ENCODE measurements at regions not wholly inside any gene's neighbourhood (a gene's known extent, or its start where the extent isn't known, plus 50 kb on each side); places are given as distances from the start of the nearest gene placed in this dataset.
A peak's percentile ranks its signal among the peaks of the same experiment; 100 is the strongest.

DNA sequence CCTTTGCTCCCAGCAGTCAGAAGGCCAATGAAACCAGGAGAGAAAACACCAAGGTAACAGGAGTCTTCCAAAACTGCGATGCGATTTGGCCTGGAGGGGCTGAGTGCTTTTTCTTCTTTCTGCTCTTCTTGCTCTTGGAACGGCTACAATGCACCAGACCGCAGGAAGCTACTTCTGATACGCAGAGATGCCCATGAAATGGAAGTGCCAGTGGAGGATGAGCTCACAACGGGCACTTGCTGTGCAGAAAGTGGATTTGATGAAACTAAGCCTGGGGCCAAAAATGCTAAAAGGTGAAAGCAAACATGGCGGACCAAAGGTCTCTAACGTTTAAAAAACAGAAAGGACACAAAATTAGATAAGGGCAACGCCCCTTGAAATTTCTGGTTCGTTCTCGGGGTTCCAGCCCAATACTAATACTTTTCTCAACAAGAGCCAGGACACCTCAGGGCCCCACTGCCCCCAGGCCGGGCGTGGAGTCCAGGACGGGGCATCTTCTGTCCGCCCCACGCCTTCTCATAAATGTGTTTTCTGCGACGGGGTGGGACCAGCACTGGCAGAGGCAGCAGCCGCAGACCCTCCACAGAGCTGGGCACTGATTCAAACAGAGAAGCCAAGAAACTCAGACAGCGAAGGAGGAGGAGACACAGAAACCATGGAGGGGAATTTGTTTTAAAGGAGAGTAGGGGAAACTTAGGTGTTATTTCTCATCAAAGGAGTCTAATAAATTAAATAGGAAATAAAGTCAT lies 101.3 kb downstream of the CRYAA start:
- no TSS peak for BruUV-seq (replicated peaks)
- no peaks in the 10 kb centered on the region for H3K9me3 Mint-ChIP-seq (ENCODE audit: low read depth, unreplicated experiment)
- H3K4me3 Mint-ChIP-seq (ENCODE audit: low read depth, unreplicated experiment): no peak overlapping the region
- no peak overlapping the region for H3K27ac Mint-ChIP-seq (ENCODE audit: unreplicated experiment)
- no peak for DNase-seq
- CTCF ChIA-PET: no interaction called here
- intact Hi-C loops (cut with micrococcal nuclease; ENCODE audit: unreplicated experiment): no loop called here
- no peak for TF ChIP-seq CTCF (IDR thresholded peaks at IDR 0.05; ENCODE audit: unreplicated experiment)
- no peaks in the 10 kb centered on the region for H3K27me3 Mint-ChIP-seq (ENCODE audit: unreplicated experiment)
- no peaks in the 10 kb centered on the region for H3K4me1 Mint-ChIP-seq (ENCODE audit: low read depth, unreplicated experiment)
- H3K36me3 Mint-ChIP-seq (ENCODE audit: insufficient read depth, unreplicated experiment): no peaks in the 10 kb centered on the region

GRCh38 chr21:43269440-43269839 lies 100.6 kb downstream of the CRYAA start:
- CTCF ChIA-PET: no interaction called here
- Mint-ChIP-seq H3K27me3 (ENCODE audit: unreplicated experiment) (no peaks in the 10 kb centered on the region), H3K4me1 (ENCODE audit: low read depth, unreplicated experiment) (no peaks in the 10 kb centered on the region), H3K9me3 (ENCODE audit: low read depth, unreplicated experiment) (no peaks in the 10 kb centered on the region), H3K4me3 (ENCODE audit: low read depth, unreplicated experiment) (no peak overlapping the region), H3K27ac (ENCODE audit: unreplicated experiment) (no peak overlapping the region), H3K36me3 (ENCODE audit: insufficient read depth, unreplicated experiment) (no peaks in the 10 kb centered on the region)
- BruUV-seq (replicated peaks): no TSS peak
- peak; percentile 18 for DNase-seq
- intact Hi-C loops (cut with micrococcal nuclease; ENCODE audit: unreplicated experiment): no loop called here
- TF ChIP-seq CTCF (IDR thresholded peaks at IDR 0.05; ENCODE audit: unreplicated experiment): no peak

GRCh38 chr21:43268804-43269186 lies 100.0 kb downstream of the CRYAA start:
- no peaks in the 10 kb centered on the region for H3K9me3 Mint-ChIP-seq (ENCODE audit: low read depth, unreplicated experiment)
- no TSS peak for BruUV-seq (replicated peaks)
- H3K36me3 Mint-ChIP-seq (ENCODE audit: insufficient read depth, unreplicated experiment): no peaks in the 10 kb centered on the region
- intact Hi-C loops (cut with micrococcal nuclease; ENCODE audit: unreplicated experiment): no loop called here
- H3K27me3 Mint-ChIP-seq (ENCODE audit: unreplicated experiment): no peaks in the 10 kb centered on the region
- CTCF ChIA-PET: no interaction called here
- no peak overlapping the region for H3K27ac Mint-ChIP-seq (ENCODE audit: unreplicated experiment)
- H3K4me1 Mint-ChIP-seq (ENCODE audit: low read depth, unreplicated experiment): no peaks in the 10 kb centered on the region
- no peak overlapping the region for H3K4me3 Mint-ChIP-seq (ENCODE audit: low read depth, unreplicated experiment)
- TF ChIP-seq CTCF (IDR thresholded peaks at IDR 0.05; ENCODE audit: unreplicated experiment): no peak
- no peak for DNase-seq

DNA sequence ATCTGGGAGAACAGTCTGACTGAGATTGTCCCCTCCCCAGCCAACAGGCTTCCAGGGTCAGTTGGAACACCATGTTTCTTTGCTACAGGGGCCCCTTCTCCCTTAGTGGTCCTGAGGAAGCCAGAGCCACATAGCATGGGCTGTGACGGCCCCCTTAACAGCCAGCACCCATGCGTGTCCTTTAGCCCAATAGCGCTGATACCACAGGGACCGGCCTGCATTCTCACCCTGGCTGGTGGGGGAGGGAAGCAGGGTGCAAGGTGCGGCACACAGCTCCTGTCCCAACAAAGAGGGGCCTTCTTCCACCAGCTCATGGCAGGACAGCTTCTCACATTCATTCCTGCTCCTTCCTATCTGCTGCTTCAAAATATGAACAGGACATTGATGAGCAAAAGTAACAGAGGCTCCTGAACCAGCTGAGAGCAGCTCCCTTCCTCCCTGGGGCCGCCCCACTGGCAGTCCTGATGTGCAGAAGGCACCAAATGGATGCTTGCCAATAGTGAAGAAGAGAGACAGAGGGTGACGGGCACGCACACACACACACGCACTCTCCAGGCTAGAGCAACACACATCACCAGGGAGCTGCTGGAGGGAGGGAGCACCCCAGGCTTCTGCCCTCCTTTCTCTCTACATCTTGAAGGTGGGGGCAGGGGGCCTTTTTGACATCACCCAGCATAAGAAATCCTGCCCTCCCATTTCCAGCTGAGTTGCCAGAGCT lies 99.4 kb downstream of the CRYAA start:
- H3K4me1 Mint-ChIP-seq (ENCODE audit: low read depth, unreplicated experiment): no peaks in the 10 kb centered on the region
- H3K36me3 Mint-ChIP-seq (ENCODE audit: insufficient read depth, unreplicated experiment): no peaks in the 10 kb centered on the region
- intact Hi-C loops (cut with micrococcal nuclease; ENCODE audit: unreplicated experiment): no loop called here
- H3K4me3 Mint-ChIP-seq (ENCODE audit: low read depth, unreplicated experiment): no peak overlapping the region
- no TSS peak for BruUV-seq (replicated peaks)
- DNase-seq: no peak
- H3K27ac Mint-ChIP-seq (ENCODE audit: unreplicated experiment): no peak overlapping the region
- H3K9me3 Mint-ChIP-seq (ENCODE audit: low read depth, unreplicated experiment): no peaks in the 10 kb centered on the region
- TF ChIP-seq CTCF (IDR thresholded peaks at IDR 0.05; ENCODE audit: unreplicated experiment): no peak
- CTCF ChIA-PET: interaction anchor here (0.6 kb wide), 1 partner anchor 71 kb away, joined by 3 read pairs; no protein-coding TSS in a partner anchor
- H3K27me3 Mint-ChIP-seq (ENCODE audit: unreplicated experiment): no peaks in the 10 kb centered on the region

All from Calu3 (cell line).